ENCODE measurements at regions not wholly inside any gene's neighbourhood (a gene's known extent, or its start where the extent isn't known, plus 50 kb on each side); places are given as distances from the start of the nearest gene placed in this dataset.

- ATAC-seq (ENCODE audit: insufficient read depth, low read depth), result no peak
These were observed 96.0 kb downstream of the LSM3 start for GRCh38 chr3:14274612-14274936.

GRCh38 chr3:14274999-14275961 is 96.7 kb downstream of the LSM3 start:
- Histone ChIP-seq H3K4me2 (ENCODE audit: insufficient read depth, low read length) (no peak overlapping the region), H3K27ac (ENCODE audit: low read length) (no peak overlapping the region), H3K79me2 (ENCODE audit: insufficient read depth, low read length) (no peaks in the 10 kb centered on the region), H3K9ac (ENCODE audit: low read depth, low read length) (no peak overlapping the region), H3K4me3 (ENCODE audit: low read depth in 1 of 2, low read length in 2 of 2) (no peak overlapping the region), H4K20me1 (ENCODE audit: insufficient read depth, low read length) (no peaks in the 10 kb centered on the region), H3K27me3 (ENCODE audit: insufficient read depth, low read length, poor library complexity) (no peaks in the 10 kb centered on the region), H3K36me3 (ENCODE audit: insufficient read depth, low read length) (no peaks in the 10 kb centered on the region), H3K4me1 (ENCODE audit: insufficient read depth, low read length) (no peaks in the 10 kb centered on the region), H2AFZ (ENCODE audit: low read depth, low read length) (no peak overlapping the region), H3K9me3 (ENCODE audit: insufficient read depth, low read length, severe bottlenecking) (no peaks in the 10 kb centered on the region)
- DNase-seq (peak; percentile 10), ATAC-seq (ENCODE audit: insufficient read depth, low read depth) (peak; percentile 55)
- no peak for TF ChIP-seq EZH2 (IDR thresholded peaks at IDR 0.05; ENCODE audit: borderline replicate concordance, low read depth, low read length, severe bottlenecking)
- TF ChIP-seq CTCF (IDR thresholded peaks at IDR 0.05; ENCODE audit: borderline replicate concordance, extremely low read depth, low read length, poor library complexity, severe bottlenecking), result peak; percentile 49

More at GRCh38 chr3:14274612-14274936, 96.0 kb downstream of the LSM3 start:
- TF ChIP-seq EZH2 (IDR thresholded peaks at IDR 0.05; ENCODE audit: borderline replicate concordance, low read depth, low read length, severe bottlenecking) (no peak), CTCF (IDR thresholded peaks at IDR 0.05; ENCODE audit: borderline replicate concordance, extremely low read depth, low read length, poor library complexity, severe bottlenecking) (no peak)
- Histone ChIP-seq H3K4me3 (ENCODE audit: low read depth in 1 of 2, low read length in 2 of 2) (no peak overlapping the region), H3K27me3 (ENCODE audit: insufficient read depth, low read length, poor library complexity) (no peaks in the 10 kb centered on the region), H3K27ac (ENCODE audit: low read length) (no peak overlapping the region), H3K36me3 (ENCODE audit: insufficient read depth, low read length) (no peaks in the 10 kb centered on the region), H4K20me1 (ENCODE audit: insufficient read depth, low read length) (no peaks in the 10 kb centered on the region), H3K9ac (ENCODE audit: low read depth, low read length) (no peak overlapping the region), H3K4me2 (ENCODE audit: insufficient read depth, low read length) (no peak overlapping the region), H3K79me2 (ENCODE audit: insufficient read depth, low read length) (no peaks in the 10 kb centered on the region), H2AFZ (ENCODE audit: low read depth, low read length) (no peak overlapping the region), H3K4me1 (ENCODE audit: insufficient read depth, low read length) (no peaks in the 10 kb centered on the region), H3K9me3 (ENCODE audit: insufficient read depth, low read length, severe bottlenecking) (no peaks in the 10 kb centered on the region)
- no peak for DNase-seq

GRCh38 chr3:14275962-14276909 is 97.6 kb downstream of the LSM3 start:
- Histone ChIP-seq H3K4me2 (ENCODE audit: insufficient read depth, low read length) (no peak overlapping the region), H3K4me3 (ENCODE audit: low read depth in 1 of 2, low read length in 2 of 2) (no peak overlapping the region), H3K27me3 (ENCODE audit: insufficient read depth, low read length, poor library complexity) (no peaks in the 10 kb centered on the region), H3K4me1 (ENCODE audit: insufficient read depth, low read length) (no peaks in the 10 kb centered on the region), H3K36me3 (ENCODE audit: insufficient read depth, low read length) (no peaks in the 10 kb centered on the region), H2AFZ (ENCODE audit: low read depth, low read length) (no peak overlapping the region), H3K27ac (ENCODE audit: low read length) (no peak overlapping the region), H3K79me2 (ENCODE audit: insufficient read depth, low read length) (no peaks in the 10 kb centered on the region), H3K9me3 (ENCODE audit: insufficient read depth, low read length, severe bottlenecking) (no peaks in the 10 kb centered on the region), H4K20me1 (ENCODE audit: insufficient read depth, low read length) (no peaks in the 10 kb centered on the region), H3K9ac (ENCODE audit: low read depth, low read length) (no peak overlapping the region)
- ATAC-seq (ENCODE audit: insufficient read depth, low read depth) (no peak), DNase-seq (no peak)
- no peak for TF ChIP-seq EZH2 (IDR thresholded peaks at IDR 0.05; ENCODE audit: borderline replicate concordance, low read depth, low read length, severe bottlenecking)
- no peak for TF ChIP-seq CTCF (IDR thresholded peaks at IDR 0.05; ENCODE audit: borderline replicate concordance, extremely low read depth, low read length, poor library complexity, severe bottlenecking)

Data from DND-41 (cell line).